Glomerular visceral epithelial cell (primary cell): ENCODE measurements at regions not wholly inside any gene's neighbourhood (a gene's known extent, or its start where the extent isn't known, plus 50 kb on each side); places are given as distances from the start of the nearest gene placed in this dataset.

Source experiments
- DNase-seq: peaks from one replicate; pipeline ENCODE4 v3.0.0-alpha.2; 2016; ENCODE audit errors: extremely low spot score

DNA sequence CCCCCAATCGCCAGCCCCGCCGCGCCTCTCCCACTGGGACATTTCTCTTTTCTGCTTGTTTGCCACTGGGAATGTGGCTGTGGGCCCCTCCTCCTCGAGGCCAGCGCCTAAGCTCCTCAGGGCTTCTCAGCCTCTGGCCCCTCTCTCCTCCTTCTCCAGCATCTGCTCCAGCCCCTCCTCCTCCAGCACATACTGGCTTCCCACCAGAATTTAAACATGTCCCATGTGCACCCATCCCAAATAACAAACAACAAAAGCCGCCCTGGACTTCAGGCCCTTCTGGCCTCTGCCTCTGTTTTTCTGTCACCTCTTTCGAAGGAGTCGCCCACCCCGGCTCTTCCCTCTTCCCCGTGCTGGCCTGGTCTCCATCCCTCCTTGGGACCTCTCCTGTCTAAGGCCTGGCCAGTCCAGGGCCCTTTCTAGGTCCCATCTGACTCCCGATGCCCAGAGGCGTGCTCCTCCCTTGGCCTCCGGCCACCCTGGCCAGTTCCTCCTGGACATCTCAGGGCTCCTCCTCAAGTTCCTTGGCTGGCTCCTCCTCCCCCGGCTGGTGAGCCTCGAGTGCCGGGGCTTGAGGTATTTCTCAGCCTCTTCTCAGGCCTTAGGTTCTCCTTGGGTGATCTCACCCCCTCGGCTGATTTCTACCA lies 94.6 kb upstream of the SLC6A6 start:
- no peak for DNase-seq

- DNase-seq: no peak
Observed at GRCh38 chr3:14311729-14312128, 90.7 kb upstream of the SLC6A6 start.

- DNase-seq: no peak
Observed at GRCh38 chr3:14312375-14312774, 90.0 kb upstream of the SLC6A6 start.

- DNase-seq: no peak
Observed at GRCh38 chr3:14317057-14317553, 85.3 kb upstream of the SLC6A6 start.

DNA sequence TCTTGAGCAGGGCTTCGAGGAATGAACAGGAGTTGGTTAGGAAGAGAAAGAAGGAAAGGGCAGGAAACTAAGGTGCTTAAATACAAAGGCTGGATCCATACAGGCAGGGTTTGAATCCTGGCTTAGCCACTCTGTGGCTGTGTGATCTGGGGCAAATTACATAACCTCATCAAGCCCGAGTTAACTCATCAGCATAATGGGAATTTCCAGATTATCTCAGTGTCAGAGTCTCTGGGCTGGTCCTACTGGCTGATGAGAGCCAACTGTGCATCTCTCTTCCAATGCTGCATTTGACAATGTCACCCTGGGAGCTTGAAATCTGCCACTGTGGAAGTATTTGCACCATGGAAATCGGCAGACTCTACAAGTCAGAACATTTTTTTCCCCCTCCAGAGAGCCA lies 83.8 kb upstream of the SLC6A6 start:
- DNase-seq: no peak

DNA sequence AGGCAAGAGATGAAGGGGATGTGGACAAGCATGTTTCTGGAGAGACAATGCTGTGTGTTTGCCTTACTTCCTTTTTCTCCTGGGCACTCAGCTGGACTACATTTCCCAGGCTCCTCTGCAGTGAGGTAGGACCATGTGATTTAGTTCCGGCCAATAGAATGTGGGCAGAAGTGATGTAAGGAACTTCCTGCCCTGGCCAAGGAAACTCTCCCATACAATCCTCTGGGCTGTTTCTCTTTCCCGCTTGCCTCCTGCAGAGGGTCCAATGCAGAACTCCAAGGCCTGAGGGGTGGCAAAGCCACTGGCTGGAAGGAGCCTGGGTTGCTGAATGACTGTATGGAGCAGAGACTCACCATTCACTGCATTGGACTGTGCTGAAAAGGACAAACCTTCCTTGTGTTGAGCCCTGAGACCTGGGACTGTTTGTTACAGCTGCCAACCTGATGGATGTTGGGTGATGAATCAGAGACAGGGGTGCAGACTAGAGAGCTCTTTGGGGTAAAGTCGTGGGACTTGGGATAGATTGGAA lies 82.7 kb upstream of the SLC6A6 start:
- DNase-seq: peak; percentile 47

- no peak for DNase-seq
Observed at GRCh38 chr3:14320219-14320618, 82.2 kb upstream of the SLC6A6 start.

DNA sequence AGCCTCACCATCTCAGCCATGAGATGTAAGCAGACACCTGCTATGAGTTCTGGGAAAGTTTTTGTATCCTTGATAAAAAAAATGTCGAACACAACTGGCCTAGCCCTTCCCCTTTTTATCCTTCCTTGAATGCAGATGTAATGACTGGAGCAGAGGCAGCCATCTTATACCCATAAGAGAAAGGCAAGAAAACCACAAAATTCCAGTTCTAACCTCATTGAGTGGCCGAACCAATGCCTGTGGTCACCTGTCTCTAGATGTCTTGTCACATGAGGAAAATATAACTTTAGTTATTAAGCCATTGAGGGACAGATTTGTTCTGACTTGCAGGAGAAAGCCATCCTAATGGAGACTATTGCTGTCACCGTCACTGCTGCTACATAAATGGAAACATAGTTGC lies 80.4 kb upstream of the SLC6A6 start:
- DNase-seq: peak; percentile 22

- DNase-seq: no peak
Observed at GRCh38 chr3:14322667-14323295, 79.6 kb upstream of the SLC6A6 start.

DNA sequence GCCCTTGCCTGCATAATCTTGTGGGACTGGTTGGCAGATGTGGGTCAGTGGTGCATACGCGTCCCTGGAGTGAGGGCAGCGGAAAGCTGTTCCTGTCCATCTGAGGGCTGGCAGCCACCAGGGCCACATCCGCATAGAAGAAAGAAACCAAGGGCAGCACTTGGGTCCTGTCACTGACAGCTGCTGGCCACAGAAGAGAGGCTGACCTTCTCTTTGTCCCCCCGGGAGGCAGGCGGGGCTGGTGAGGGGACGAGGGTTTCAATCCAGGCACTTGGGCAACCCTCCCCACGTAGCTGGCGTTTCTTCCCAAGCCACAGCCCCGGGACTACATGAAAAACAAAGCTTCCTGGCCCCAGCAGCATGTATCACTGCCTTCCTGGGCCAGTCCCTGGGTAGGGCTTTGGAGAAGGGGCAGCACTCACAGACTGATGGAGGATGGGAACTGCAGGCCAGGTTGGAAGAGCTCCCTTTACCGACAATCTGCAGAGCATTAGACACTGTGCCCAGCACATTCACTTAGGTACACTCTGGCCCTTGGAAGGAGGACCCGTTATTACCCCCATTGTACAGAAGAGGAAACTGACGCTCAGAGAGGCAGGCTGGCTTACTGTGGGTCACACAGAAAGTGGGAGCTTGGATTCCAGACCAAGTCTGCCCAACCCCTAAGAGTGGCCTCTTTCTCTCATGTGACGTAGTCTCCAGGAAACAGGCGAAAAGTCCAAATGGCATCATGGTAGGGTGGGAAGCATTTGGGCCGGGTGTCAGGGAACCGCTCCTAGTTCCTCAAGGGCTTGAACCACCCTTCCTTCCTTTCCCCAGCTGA lies 78.8 kb upstream of the SLC6A6 start:
- no peak for DNase-seq

GRCh38 chr3:14324224-14324944 lies 78.0 kb upstream of the SLC6A6 start:
- peak; percentile 29 for DNase-seq

GRCh38 chr3:14328422-14328821 lies 74.0 kb upstream of the SLC6A6 start:
- DNase-seq: no peak

GRCh38 chr3:14329116-14329830 lies 73.1 kb upstream of the SLC6A6 start:
- DNase-seq: peak; percentile 56

GRCh38 chr3:14329842-14330241 lies 72.6 kb upstream of the SLC6A6 start:
- DNase-seq: no peak

- no peak for DNase-seq
Observed at GRCh38 chr3:14330508-14330907, 71.9 kb upstream of the SLC6A6 start.

GRCh38 chr3:14331251-14331650 lies 71.2 kb upstream of the SLC6A6 start:
- no peak for DNase-seq

- no peak for DNase-seq
Observed at GRCh38 chr3:14332392-14332791, 70.0 kb upstream of the SLC6A6 start.

- DNase-seq: no peak
Observed at GRCh38 chr3:14333215-14333614, 69.2 kb upstream of the SLC6A6 start.

GRCh38 chr3:14333621-14334020 lies 68.8 kb upstream of the SLC6A6 start:
- no peak for DNase-seq

- DNase-seq: no peak
Observed at GRCh38 chr3:14334136-14334535, 68.3 kb upstream of the SLC6A6 start.

GRCh38 chr3:14334936-14335335 lies 67.5 kb upstream of the SLC6A6 start:
- no peak for DNase-seq
